H1 (cell line): ENCODE measurements at regions not wholly inside any gene's neighbourhood (a gene's known extent, or its start where the extent isn't known, plus 50 kb on each side); places are given as distances from the start of the nearest gene placed in this dataset.

ENCODE experiments used
- CBX8 ChIP-seq: fragments of 300-800, 300-1000 bp; sonication (generic); IDR thresholded peaks from 2 replicates; pipeline ENCODE4 v1.7.1; 2016; ENCODE audit warnings: low read depth, low read length, borderline replicate concordance
- POU5F1 ChIP-seq: IDR thresholded peaks from 2 replicates; pipeline ENCODE4 v1.6.1; 2011; ENCODE audit warnings: low read depth, mild to moderate bottlenecking, low read length, moderate library complexity
- RNF2 ChIP-seq: fragments of 200-900, 300-1000 bp; sonication (generic); IDR thresholded peaks from 2 replicates; pipeline ENCODE4 v1.7.1; 2016; ENCODE audit warnings: borderline replicate concordance, low read depth, mild to moderate bottlenecking, antibody characterized with exemption, low read length; ENCODE audit not compliant: poor library complexity, severe bottlenecking; ENCODE audit errors: missing control alignments
- SRF ChIP-seq: IDR thresholded peaks from 2 replicates; pipeline ENCODE4 v1.6.1; 2011; ENCODE audit warnings: mild to moderate bottlenecking, low read depth, low read length, moderate library complexity

DNA sequence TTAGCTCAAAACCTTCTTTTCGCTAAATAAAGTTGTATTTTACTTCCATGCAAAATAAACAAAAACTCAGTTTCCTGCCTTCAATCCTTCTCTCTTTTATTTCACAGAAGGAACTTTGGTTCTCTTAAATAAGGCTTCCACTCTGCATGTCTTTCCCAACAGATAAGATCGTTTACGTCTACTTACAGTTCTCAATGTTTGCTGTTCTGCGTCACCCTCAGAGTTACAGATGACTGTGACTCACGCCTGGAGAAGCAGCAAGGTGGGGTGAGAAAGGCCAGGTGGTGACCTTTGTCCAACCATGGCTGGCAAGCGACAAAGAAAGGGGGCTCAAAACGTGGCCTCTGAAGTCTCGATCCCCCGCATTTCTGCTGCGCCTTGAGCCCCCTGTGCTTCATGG lies 51.4 kb upstream of the RPS6KA2 start (continued):
- TF ChIP-seq CBX8 = no peak
- TF ChIP-seq SRF = no peak
- no peak for TF ChIP-seq POU5F1
- TF ChIP-seq RNF2 = no peak
